ENCODE measurements at regions not wholly inside any gene's neighbourhood (a gene's known extent, or its start where the extent isn't known, plus 50 kb on each side); places are given as distances from the start of the nearest gene placed in this dataset.

GRCh38 chr2:41932241-41933045 is 115.4 kb upstream of the PKDCC start:
- no peak for DNase-seq (ENCODE audit: low read depth)

- DNase-seq (ENCODE audit: low read depth): no peak
Measured at GRCh38 chr2:41933046-41933420, 114.8 kb upstream of the PKDCC start.

DNA sequence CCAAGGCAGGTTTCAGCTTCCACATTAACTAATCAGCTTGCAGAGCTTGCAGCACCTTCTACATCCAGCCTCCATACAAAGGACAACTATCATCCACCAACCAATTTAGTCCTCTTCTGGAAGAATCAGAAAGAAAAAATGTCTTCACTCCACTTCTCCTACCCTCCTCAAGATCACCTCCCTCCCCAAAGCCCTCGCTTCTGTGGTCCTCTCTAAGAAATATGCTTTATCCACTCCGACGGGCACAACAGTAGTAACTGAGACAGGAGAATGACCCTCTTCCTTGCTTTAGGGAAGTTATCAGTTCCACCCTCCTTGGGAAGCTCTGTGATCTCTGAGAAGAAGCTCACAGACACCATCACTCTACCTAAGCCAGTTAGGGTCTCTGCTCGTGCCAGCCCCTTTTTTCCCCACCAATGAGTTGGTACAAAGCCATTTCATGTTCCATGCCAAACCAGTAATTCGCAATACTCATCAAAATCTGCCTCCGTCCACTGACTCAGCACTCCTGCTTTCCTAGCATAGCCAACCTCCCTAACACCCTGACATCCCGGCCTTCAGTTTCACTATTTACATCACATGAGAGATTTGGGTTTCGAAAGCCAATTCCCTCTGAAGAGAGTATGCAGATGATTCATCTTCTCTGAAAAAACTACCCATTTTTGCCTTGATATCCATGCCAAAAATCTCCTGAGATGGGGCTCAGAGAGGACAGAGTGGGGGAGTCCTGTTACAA is 114.1 kb upstream of the PKDCC start:
- peak; percentile 88 for DNase-seq (ENCODE audit: low read depth)

DNA sequence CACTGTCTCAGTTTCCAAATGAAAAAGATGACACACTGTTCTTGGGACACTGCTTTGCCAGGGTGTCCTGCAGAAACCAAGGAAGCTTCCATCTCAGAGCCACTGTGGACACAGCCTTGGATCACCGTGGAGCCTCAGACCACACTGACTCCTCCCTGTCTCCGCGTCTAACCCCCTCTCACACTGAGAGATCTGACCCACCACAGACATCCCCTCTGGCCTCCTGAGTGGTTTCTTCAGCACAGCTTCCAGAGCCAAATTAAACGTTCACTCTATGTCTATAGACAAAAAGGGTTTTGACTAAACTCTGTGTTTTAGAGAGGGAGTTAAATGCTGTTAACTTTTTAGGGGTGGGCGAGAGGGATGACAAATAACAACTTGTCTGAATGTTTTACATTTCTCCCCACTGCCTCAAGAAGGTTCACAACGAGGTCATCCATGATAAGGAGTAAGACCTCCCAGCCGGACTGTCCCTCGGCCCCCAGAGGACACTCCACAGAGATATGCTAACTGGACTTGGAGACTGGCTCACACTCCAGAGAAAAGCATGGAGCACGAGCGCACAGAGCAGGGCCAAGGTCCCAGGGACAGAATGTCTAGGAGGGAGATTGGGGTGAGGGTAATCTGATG is 113.4 kb upstream of the PKDCC start:
- no peak for DNase-seq (ENCODE audit: low read depth)

DNA sequence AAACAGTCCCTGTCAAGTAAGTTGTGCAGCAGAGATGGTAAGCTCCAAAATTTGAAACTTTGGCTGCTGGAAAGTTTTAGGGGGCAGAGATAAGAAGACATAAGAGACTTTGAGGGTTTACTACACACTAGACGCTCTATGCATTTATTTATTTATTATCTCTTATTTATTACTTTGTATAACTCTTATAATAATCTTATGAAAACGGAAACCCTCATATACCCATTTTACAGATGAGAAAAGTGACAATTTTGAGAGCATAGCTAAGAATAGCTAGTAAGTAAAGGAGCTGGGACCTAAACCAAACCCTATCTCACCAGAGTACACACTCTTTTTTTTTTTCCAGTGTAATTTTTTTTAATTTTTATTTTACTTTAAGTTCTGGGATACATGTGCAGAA is 112.8 kb upstream of the PKDCC start:
- no peak for DNase-seq (ENCODE audit: low read depth)

DNA sequence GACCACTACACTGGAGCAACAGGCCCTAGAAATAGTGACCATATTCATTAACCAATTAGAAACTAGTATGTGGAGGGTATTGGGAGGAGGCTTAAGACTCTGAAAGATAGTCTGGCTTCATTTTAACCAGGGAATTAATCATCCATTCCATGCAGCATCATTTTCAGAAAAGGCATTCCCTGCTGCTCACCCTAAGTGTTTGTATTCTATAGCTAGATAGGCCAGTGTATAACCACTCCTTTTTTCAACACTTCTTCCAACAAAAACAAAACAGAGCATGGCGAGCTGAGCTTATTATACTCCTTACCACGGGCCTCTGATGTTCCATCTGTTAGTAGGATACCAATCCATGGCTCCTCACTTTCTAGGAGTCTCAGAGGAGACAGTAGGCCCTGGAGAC is 112.0 kb upstream of the PKDCC start:
- DNase-seq (ENCODE audit: low read depth): no peak

- DNase-seq (ENCODE audit: low read depth): no peak
Measured at GRCh38 chr2:41936771-41937463, 110.9 kb upstream of the PKDCC start.

- DNase-seq (ENCODE audit: low read depth): peak; percentile 72
Measured at GRCh38 chr2:41937464-41937906, 110.3 kb upstream of the PKDCC start.

DNA sequence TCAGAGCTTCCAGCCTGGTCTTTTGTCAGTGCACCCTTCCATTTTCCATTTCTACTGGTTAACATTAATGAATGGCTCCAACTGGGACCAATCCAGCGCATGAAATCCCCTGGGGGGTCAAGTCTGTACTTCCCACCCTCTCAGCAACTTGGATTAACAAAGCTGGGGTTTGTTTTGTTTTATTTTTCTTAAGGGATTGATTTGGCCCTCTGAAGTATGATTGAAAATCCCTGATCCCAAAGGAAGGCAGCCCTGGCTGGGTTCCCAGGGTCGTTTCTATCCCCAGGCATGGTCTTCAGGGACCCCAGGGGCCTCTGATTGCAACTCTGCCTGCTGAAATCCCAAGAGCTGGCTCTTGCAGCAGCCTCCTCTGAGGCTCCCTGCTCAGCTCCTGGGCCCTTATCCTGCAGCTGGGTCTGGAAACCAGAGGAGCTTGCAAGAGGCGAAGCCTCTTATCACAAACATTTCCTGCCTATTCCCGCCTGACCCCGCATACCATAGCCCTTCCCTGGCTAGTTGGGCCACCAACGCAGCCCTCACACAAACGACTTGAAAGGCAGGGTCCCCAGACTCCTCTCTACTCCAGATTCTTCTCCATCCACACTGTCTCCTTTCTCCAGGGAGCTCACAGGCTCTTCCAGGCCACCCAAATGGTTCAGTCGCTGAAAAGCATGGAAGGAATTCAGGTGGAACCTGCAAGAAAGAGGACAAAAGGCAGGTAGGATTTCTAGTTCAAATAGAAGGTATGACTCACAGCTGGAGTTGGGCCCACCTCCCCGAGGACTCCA is 109.7 kb upstream of the PKDCC start:
- DNase-seq (ENCODE audit: low read depth): no peak

GRCh38 chr2:41940060-41940744 is 107.6 kb upstream of the PKDCC start:
- DNase-seq (ENCODE audit: low read depth): no peak

DNA sequence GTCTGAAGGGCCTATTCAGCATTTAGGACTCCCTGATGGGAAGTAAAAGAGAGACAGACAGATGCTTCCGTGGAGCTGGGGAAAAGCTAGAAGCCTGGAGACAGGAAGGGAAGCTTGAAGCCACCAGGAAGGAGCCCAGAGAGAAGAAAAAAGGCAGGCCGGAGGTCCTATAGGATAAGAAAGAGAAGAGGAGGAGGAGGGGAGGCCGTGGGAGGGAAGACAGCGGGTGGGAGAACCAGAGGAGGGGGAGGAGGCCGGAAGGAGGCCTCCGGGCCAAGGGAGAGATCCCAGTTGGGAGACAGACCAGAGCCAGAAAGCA is 107.1 kb upstream of the PKDCC start:
- DNase-seq (ENCODE audit: low read depth): no peak

- DNase-seq (ENCODE audit: low read depth): peak; percentile 79
Measured at GRCh38 chr2:41941831-41942230, 106.0 kb upstream of the PKDCC start.

GRCh38 chr2:41942278-41942677 is 105.5 kb upstream of the PKDCC start:
- no peak for DNase-seq (ENCODE audit: low read depth)

DNA sequence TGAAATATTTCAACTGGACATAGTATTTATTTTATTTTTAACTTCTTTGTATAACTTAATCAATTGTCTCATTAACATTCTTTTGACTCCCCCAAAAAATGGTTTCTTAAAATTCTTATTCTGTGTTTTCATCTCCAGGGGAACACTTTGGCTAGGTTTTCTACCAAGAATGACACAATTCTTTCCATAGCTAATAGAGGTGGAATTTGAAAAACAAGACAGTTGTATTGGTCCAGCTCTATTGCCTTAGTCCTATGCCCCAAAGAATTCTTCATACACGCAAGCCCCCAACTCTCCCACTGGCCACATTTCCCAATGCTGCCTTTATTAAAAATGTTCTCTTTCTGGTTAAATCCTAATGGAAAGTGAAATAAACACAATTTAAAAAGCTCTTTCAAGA is 104.7 kb upstream of the PKDCC start:
- no peak for DNase-seq (ENCODE audit: low read depth)

DNA sequence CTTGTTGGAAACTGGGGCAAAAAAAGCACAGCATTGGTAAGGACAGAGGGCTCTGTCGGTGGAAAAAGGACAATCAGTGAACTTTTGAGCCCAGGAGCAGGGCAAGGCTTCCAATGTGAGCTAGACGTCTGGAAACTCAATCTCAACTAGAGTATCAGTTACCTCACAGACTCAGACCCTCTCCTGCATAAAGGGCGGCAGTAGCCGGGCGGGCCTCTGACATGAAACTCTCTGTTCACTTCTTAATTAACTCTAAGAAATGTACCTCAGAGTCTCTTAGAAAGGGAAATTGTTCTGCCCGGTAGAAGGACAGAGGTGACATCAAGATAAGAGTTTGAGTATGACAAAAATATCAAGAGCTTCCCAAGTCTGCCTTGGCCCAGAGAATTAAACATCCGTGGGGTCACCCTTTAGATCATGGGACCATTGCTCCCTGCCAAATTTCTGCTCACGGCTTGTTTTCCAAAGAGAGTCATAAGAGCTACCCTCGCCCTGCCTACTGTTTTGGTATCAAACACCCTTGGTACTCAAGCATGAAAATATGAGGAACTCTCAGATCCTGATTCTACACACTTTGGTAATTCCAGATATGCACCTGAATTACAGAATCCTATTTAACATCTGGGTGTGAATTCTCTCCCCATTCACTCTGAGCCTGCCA is 103.5 kb upstream of the PKDCC start:
- no peak for DNase-seq (ENCODE audit: low read depth)

DNA sequence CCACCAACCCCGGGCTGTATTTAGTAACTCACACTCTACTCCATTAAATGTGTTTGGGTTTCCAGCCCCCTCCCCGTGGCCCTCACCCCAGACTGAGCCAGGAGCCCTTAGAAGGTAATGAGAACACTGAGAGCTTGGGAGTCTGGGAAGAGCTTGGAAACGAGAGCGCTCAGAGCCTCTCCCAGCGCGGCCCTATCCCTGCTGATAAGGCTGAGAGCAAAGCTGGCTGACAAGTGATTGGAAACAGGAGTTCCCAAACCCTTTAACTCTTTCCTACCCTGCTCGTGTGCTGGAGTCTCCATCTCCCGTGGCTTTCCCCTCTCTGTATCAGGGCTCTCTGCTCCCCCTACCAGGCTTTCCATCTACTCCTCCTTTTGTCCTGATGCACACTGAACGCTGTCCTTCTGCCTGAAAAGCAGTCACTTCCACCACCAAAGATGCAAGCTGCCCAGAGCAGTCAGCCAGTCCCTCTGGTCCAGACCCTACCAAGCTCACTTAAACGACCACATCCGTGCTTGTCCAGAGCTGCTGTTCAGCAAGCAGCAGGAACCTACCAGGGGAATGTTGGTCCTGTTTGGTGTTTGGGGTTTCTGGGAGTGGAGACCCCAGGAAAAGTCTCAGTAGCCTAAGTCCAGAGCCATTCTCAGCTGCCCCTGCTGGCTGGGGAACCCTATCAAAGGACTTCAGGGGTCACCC is 100.0 kb upstream of the PKDCC start:
- no peak for DNase-seq (ENCODE audit: low read depth)

DNA sequence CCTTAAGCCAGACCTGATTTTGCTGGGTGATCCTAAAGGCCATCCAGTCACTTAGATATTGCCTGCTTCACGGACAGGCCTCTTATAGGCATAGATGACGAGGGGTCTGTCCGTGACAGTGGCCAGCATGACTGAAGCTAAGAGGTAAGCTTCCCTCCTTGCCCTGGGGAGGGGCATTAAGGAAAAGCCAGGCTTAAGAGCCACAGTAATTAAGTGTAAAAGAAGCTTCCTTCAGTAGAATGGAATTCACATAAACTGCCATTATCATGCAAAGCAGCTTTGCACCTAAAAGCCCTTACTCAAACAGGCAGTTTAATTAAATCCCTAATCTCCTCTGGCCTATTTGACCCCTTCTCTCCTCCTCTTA is 99.4 kb upstream of the PKDCC start:
- no peak for DNase-seq (ENCODE audit: low read depth)

- DNase-seq (ENCODE audit: low read depth): no peak
Measured at GRCh38 chr2:41949091-41949882, 98.5 kb upstream of the PKDCC start.
